Erythroblast (primary cell): ENCODE measurements at regions not wholly inside any gene's neighbourhood (a gene's known extent, or its start where the extent isn't known, plus 50 kb on each side); places are given as distances from the start of the nearest gene placed in this dataset.

Source experiments
- GATA1 ChIP-seq: IDR thresholded peaks from 2 replicates; pipeline ENCODE4 v1.6.1; 2011; ENCODE audit warnings: low read depth, mild to moderate bottlenecking, control low read depth, low read length, moderate library complexity
- POLR2A ChIP-seq: IDR thresholded peaks from 2 replicates; pipeline ENCODE4 v1.6.1; 2011; ENCODE audit warnings: mild to moderate bottlenecking, low read length

- no peak for TF ChIP-seq POLR2A
- TF ChIP-seq GATA1, result no peak
Measured at GRCh38 chr4:187286525-187286924, 562.9 kb upstream of the FAT1 start.
